Central memory CD4-positive, alpha-beta T cell (primary cell): ENCODE measurements at regions not wholly inside any gene's neighbourhood (a gene's known extent, or its start where the extent isn't known, plus 50 kb on each side); places are given as distances from the start of the nearest gene placed in this dataset.

Source experiments
- DNase-seq: peaks from one replicate; pipeline ENCODE4 v3.0.0; 2022

DNA sequence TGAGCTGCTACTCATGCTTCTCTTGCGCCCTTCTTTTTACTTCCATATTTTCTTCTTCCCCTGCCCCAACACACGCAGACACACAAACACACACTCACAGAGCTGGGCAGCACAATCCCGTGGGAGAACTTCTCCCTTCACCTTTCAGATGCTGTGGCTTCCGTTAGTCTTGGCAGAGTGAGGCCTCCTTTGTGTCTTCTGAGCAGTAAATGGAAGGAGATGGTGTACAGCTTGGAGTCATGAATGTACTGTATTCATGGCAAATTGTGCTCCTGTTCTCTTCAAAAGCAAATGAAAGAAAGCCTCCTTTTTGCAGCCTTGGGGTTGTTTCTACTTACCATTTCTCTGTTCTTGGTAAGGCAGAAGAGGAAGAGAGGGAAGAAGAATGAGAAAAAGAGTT is 456.6 kb upstream of the TLE4 start:
- DNase-seq = no peak

DNA sequence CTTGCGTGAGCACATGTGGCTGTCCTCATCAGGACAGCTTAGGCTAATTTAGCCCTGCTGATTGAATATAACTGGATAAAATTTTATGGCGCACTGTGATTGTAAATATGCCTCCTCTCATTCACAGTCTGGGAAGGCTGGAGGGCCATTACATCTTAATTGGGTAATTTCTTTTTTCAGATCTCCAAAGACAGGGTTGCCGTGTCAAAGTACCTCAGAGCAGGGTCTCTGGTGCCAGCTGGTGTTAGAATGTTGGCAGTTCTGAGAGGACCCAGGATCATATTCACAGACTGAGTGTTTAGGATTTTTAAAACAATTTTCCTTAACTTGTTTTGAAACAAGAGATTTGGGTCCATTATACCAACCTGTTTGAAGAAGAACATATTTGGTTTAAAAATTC is 455.7 kb upstream of the TLE4 start:
- no peak for DNase-seq

DNA sequence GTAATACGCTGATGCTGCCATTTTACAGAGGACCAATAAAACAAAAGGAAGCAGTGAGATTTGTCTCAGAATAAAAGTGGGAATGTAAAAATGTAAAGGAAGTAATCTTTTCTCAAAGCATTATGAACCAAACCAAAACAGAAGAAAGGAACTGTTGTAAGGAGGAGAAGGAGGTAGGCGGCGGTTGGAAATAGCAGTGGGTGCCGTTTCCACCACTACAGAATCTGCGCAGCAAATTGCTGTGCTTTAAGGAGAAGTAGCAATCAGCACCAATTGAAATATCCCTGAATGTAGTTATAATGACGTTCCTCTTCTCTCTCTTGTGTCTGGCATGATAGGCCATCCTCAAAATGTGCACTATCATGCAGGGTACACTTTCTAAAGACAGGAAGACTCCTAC is 455.1 kb upstream of the TLE4 start:
- no peak for DNase-seq

DNA sequence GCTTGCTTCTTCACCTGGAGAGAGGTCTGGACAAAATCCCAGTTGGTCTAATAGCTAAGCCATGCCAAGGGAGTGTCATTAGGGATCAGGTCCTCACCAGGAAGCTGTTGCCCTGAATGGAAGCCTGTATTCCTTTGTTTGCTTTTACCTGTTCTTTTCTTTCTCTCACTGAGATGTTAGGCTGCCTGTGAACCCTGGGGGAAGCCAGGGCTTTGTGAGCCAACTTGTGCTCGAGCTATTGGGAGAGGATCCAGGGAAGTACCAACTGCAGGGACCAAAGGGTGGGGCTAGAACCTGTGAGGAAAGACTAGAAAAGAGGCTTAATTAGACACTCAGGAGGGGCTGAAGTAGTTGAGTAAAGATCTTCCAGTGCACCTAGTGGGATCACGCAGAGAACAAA is 451.2 kb upstream of the TLE4 start:
- DNase-seq = no peak

DNA sequence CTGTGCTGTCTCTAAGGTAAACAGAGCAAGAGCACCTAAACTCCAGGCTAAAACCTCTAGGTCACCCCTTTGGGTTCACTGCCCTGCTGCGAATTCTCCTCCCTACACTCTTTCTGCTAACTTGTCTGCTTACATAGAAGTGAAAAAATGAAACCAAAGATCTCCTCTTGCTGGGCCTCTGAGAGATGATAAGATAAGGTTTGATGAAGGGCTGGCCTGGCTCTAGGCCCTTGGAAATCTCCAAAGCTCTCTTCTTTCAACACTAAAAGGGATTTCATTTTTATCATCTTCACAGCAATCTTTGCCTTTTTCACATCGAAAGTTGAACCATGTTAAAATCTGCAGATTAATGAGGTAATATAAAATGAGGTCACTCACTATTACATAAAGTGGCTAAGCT is 450.8 kb upstream of the TLE4 start:
- no peak for DNase-seq

DNA sequence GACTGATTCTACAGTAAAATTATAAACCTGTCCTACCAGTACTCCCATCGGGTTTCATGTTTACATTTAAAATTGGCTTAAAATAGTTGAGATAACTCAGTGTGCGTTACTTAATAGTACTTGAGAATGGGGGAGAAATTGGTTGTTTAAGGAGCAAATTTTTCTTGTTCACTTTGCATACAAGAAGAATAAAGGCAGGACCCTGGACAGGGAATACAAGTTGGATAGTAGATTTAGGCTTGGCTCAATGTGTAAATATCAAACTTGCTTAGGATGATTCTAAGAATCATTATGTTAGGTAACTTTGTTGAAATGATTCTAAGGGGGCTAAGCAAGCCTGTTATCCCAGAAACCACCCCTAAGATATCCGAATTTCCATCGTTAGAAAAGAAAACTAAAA is 448.4 kb upstream of the TLE4 start:
- no peak for DNase-seq

DNA sequence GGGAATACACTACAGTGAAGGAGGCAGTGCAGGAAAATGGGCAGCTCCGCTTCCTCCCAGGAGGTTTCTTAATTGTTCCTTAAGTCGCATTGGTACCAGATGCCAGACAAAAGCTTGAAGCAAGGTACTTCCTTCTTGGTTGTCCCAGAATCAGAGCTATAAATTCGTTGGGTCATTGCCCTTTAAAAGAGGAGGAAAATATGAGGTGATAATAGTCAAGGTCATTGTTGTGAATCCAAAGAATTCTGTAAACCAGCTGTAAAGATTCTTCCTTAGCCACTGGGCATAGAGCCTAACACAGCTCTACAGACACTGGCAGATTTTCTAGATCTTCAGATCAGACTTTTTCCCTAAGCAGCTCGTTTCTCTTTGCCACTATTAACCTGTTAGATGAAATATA is 444.1 kb upstream of the TLE4 start:
- no peak for DNase-seq

DNA sequence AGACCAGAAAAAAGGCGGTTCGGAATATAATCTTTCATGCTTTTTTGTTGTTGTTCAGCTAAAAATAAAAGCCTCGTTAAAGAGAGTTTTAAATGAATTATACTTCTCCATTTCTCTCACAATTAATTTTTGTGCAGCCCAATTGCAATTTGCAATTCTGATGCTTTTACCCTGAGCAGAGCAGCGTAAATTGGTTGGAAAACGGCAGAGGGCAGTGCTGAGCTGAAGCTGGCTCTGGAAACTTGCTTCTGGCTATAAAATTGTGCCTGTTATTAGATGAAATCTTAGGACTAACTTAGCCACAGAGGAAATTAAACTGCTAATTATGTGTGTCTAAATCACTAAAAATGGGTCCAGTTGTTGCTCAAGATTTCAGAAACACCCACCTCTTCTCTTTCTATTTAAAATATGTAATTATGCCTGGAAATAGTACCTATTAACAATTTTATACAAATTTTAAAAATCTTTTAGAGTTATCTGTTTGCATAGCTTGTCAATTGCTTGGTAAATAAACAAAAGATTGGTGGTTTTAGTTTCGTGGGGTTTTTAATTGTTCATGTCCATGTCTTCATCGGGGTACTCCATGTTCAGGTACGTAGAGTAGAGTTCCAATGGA is 441.8 kb upstream of the TLE4 start:
- no peak for DNase-seq

DNA sequence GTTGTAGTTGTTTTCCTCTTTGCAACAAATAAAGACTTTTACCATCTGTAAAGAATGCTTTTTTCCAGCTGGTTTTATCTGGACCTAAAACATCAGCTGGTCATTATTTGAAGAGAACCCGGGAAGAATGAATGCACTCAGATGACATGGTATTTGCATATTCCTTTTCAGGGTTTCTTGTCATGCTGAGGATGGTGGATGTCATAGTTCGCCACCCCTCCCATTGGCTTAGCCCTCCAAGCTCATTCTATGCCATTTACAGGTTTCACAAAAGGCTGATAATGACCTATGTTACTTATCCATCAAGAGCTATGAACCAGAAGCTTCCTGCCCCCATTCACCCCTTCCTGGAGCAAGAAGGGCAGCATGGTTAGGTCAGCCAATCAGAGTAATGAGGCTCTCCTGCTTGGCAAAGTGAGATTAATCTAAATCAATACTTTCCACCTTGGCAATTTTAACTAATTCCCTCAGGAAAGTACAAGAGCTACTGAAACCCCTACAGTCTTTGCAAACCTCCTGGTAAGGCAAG is 440.5 kb upstream of the TLE4 start:
- no peak for DNase-seq

DNA sequence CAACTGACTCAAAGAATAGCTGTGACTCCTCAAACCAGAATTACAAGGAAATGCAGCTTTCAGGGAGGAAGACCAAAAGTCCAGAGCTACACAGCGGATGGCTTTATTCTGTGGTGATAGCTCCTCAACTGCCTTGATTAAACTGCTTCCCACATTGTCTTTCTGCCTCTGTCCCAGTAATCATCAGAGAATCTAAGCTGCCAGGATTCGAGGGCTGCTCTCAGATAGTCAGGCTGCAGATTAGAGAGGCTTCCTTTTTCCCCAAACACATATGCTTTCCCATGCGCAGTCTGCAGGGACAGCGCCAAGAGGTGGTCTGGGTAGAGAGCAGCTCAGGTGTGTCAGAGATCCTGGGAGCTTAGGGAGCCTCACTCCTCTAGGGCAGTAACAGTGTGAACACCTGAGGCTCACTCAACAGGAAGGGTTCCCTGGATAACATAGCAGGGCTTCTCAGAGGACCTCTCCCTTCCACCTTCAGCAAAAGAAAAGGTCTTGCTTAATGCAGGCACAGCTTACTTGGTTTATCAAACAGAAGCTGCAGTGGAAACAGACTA is 439.9 kb upstream of the TLE4 start:
- no peak for DNase-seq

DNA sequence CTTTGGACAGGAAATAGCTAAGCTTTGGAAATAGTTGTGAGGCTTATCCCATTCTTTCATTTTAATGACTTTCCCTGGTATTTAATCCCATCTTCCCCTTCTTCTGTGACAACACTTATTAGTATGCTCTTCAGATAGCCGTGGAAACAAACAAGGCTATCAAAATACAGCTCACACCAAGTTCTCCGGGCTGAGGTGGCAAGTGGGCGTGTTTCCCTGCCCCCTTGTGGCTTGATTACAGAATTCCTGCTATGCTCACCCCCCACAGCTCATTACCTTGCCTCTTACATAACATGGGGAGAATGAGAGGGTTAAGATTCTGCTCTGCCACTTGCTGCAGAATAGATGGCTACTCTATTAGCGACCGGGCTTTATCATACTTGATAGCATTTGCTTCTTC is 437.1 kb upstream of the TLE4 start:
- DNase-seq = no peak

DNA sequence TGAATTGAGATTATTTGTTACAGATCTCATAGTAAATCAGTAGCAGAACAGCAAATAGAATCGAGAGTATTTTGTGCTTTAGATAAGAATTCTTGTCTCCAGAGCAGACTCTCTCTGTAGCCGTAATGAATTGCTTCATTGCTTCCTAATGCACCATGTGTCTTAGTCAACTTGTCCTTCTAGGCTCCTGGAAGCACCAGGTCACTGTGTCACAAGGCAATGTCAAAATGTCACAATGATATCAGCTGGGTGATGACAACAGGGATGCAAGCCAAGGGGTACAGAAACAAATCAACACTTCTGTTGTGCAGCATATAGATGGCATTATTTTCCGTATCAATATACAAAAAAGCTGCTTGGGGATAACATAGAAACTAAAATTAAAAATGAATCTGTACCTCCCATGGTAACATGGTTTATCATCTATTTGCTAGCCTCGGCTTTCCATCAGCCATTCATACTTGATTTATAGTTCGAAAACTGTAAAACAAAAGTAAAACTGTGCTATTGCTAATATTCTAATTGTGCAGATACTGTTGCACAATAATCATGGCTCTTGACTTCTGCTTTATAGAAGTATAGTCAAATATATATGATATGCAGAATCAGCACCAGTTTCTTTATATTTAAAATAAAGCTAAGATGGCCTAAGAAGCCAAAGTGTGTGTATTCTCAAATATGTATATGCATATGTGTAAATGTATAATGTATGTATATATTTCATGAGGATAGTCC is 435.9 kb upstream of the TLE4 start:
- DNase-seq = no peak

DNA sequence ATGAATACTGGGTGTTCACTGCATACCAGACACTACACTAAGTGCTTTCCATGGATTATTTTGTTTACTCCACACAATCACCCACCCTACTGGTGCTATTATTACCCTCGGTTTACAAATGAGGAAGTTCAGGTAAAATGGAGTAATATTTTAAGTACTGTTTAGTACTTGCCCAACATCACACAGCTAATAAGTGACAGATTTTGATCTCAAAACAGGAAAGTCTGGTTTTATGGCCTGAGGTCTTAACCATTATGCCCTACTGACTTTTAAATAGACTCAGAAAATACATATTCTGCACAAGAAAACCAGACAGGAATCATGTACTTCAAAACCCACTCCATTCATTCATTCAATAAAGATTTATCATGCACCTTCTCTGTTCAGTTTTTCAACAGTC is 431.0 kb upstream of the TLE4 start:
- DNase-seq = no peak

DNA sequence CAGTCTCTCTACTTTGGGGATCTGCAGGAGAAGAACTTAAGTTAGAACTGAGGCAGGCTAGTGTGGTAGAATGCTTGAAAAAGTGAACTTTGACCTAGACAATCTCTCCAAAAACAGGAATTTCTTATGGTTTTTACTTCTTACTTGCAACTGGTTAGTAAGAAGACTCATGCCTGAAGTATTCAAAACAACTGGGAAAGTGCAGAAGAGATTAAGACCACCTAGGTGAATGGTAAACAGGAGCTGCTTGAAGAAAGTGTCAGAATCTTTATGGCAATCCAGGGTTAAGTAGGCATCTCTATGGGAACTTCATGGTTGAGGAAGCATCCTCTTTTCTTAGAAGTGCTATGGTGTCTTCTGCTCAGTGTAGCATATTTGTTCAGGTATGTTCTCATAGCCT is 428.6 kb upstream of the TLE4 start:
- no peak for DNase-seq

DNA sequence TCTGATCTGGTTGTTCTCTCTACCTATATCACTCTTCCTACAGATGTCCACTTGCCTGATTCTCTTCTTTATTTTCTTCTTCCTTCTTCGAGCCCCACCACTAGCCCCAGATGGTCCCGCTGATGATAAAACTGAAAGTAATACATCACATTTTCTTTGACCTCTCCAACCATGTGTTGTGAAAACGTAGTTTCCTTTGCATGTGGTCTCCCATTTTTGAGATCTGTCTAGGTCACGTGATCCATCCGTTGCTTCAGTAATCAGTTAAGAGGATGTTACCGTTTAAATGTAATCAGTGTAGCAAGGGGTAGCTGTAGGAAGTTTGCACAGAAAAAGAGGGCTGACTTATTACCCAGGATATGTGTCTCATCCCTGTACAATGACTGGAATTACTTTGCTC is 426.3 kb upstream of the TLE4 start:
- DNase-seq = no peak

DNA sequence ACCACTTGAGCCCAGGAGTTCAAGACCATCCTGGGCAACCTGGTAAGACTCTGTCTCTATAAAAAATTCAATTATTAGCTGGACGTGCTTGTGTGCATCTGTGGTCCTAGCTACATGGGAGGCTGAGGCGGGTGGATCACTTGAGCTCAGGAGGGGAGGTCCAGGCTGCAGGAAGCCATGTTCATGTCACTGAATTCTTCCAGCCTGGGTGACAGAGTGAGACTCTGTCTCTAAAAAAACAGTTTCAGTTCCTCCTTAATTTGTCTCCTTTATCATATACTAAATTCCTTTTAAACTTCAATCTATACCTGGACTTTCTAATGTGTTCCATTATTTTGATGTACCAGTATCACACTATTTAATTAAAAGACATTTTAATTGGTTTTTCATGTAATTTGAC is 422.2 kb upstream of the TLE4 start:
- DNase-seq = no peak

DNA sequence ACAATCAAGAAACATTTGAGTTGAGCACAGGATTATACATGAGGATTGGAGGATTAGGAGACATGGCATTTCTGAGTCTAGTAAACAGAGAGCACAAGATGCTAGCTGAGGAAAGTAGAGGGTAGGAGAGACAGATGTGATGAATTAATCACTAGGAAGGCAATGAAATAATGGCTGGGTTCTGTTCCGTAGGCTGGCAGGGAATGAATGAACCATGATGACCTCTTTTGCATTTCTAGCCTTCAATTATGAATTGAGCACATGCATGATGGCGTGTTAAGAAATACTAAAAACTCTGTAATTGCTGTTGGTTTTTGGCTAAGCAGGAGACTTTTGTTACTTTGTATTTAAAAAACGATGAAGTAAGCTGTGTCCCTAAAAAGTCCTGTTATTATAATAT is 420.0 kb upstream of the TLE4 start:
- no peak for DNase-seq

DNA sequence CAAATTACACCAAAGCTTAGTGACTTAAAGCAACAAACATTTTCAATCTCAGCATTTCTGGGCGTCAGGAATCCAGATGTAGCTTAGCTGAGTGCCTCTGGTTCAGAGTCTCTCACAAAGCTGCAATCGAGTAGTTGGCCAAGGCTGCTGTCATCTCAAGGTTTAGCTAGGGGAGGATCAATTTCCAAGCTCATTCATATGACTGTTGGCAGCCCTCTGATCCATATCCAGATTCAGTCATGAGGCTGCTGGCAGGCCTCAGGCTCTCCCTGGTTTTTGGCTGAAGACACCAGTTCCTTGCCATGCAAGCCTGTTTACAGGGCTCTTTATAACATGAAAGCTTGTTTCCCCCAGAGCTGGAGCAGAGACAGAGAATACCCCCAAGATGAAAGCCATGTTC is 419.5 kb upstream of the TLE4 start:
- no peak for DNase-seq

DNA sequence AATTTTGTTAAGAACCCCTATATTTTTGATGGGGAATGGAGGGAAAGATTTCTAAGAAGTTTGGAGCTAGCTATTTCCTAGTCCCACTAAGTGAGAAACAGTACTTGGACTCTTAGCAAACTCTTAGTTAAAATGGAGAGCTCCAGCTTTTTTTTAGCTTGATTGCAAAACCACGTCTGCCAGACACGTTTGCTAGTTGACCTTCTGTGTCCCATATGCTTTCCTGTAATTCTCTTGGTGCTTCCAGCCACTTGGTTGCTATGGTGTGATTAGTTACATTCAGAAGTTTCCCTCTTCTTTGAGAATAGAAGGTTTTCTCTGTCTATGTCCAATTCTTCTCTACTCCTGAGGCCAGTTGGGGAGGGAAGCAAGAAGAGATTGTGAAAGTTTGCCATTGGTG is 417.0 kb upstream of the TLE4 start:
- no peak for DNase-seq

DNA sequence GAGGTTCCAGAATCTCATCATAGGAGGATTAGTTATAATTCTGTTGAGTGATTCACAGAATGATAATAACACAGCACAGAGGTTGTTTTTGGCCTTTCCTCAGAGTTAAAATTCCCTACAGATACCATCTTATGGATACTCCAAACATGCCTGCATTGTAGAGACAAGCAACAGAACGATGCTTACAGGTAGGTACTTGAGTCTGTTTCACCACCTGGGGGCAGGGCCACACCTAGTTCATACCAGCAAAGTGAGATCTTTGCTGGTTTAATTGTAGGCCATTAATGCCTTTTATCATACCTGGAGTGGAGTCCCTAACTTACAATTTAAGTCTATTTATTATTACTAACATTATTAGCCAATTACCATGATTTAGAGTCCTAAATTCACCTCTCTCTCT is 416.5 kb upstream of the TLE4 start:
- no peak for DNase-seq

DNA sequence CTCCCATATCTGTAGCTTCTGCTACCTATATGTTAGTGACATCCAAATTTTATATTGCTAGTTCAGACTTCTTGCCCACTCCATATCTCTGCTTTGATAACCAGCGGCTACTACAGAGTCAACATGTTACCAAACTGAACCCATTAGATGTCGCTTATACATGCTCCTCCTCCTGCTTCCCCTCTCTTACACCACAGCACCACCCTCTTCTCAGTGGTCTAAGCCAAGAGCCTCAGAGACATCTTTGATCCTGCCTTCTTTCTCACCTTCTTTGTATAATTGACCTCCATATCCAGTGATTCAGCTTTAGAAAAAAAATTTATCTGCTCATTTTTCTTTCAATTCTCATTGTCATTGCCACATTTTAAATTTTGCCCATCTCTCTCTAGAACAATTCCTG is 408.2 kb upstream of the TLE4 start:
- no peak for DNase-seq

DNA sequence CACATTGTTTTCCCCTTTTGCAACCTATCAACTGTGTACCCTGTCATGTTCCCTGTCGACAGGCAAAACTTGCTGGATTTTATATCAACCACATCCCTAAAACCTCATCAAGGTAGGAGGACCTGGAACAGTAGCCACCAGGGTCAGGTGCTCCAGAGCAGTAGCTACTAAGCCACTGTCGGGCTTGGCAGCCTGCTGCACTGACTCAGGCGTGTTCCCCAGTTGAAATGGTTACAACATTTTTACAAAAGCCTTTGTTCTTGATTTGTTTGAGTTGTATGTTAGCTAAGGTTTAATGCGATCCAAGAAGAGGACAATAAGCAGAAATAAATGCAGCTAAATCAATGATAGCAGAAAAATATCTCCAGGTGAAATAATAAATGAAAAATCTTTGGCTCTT is 407.4 kb upstream of the TLE4 start:
- DNase-seq = no peak

DNA sequence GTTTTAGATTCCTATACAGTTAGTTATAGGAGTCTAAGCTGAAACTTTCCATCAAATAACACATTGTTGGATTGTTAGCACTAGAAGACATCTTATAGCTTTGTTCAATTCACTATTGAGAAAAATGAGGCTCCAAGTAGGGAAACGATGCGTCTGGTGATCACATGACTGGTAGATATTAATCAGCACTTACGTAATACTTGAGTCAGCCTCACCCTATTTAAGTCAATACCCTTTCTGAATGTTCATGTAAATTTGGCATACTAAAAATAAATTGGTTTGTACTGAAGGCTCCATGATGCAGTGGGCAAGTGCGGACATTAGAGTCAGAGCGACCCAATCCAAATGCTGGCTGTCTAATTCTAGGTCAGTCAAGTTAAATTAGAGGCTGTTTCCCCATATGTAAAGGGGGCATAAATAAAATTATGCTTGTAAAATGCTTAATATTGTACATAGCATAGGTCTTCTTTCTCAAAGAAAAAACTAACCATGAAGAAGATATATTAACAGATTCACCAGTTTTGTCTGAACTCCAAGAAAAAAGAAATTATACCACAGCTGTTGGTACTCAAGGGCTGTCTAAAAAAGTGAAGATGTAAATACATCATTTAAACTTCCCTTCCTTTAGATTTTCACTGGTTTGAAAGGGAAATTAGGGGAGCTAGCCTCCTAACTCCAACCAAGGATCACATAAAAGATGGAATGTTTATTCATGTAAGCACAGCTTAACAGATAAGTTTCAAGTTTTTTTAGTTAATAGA is 406.6 kb upstream of the TLE4 start:
- DNase-seq = no peak

DNA sequence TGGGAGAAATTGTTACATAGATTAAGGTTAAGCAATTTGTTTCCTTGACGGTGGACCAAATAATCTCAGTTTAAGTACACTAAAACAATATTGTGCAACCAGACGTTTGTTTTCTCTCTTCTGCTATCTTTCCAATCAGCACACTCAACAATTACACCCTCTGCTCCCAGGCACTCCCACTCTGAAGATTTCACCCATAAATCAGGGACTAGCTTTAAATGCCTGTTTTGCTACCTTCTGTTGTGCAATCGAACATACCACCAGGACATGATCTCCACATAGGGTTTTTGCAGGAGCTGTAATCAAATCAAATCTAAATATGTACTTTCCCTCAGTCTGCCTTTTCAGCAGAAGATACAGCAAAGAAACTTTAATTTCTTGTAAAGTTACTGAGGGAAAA is 405.8 kb upstream of the TLE4 start:
- no peak for DNase-seq
